Mesothelial cell of epicardium (in vitro differentiated cells): ENCODE measurements at regions not wholly inside any gene's neighbourhood (a gene's known extent, or its start where the extent isn't known, plus 50 kb on each side); places are given as distances from the start of the nearest gene placed in this dataset.
"Not testable (repeated sequence)": the region's sequence is repeated elsewhere in the genome, so short reads cannot be mapped to it uniquely, and the experiment has no call there.

ENCODE experiments used
- DNase-seq, 2 experiments: peaks; one replicate each; pipeline ENCODE4 v3.0.0; 2021; ENCODE audit warnings: low spot score in 2 of 2; ENCODE audit not compliant: unreplicated experiment in 2 of 2
- H3K27ac Mint-ChIP-seq: 2 replicates; pipeline ENCODE4 v1.8.0; 2021; ENCODE audit warnings: mixed read lengths
- H3K27me3 Mint-ChIP-seq: 2 replicates; pipeline ENCODE4 v1.8.0; 2021; ENCODE audit warnings: low read depth, mixed read lengths
- H3K36me3 Mint-ChIP-seq: 2 replicates; pipeline ENCODE4 v1.8.0; 2021; ENCODE audit warnings: mixed read lengths
- H3K4me1 Mint-ChIP-seq: 2 replicates; pipeline ENCODE4 v1.8.0; 2021; ENCODE audit warnings: mixed read lengths
- H3K4me3 Mint-ChIP-seq: 2 replicates; pipeline ENCODE4 v1.8.0; 2021; ENCODE audit warnings: mild to moderate bottlenecking, moderate library complexity, mixed read lengths
- H3K9me3 Mint-ChIP-seq: 2 replicates; pipeline ENCODE4 v1.8.0; 2021; ENCODE audit warnings: mixed read lengths
- CTCF ChIP-seq: fragments of 200-600 bp; sonication (generic); IDR thresholded peaks from one replicate; pipeline ENCODE4 v1.5.0; 2021; ENCODE audit warnings: antibody characterized with exemption; ENCODE audit not compliant: unreplicated experiment

GRCh38 chr6:74410630-74411029 is 714.6 kb downstream of the CD109 start:
- peaks cover 3% of the 10 kb centered on the region for H3K27me3 Mint-ChIP-seq
- no peak overlapping the region for H3K4me3 Mint-ChIP-seq
- H3K4me1 Mint-ChIP-seq = no peaks in the 10 kb centered on the region
- peaks cover 5% of the 10 kb centered on the region for H3K9me3 Mint-ChIP-seq
- no peak overlapping the region for H3K27ac Mint-ChIP-seq
- TF ChIP-seq CTCF = no peak
- DNase-seq = no peak
- no peaks in the 10 kb centered on the region for H3K36me3 Mint-ChIP-seq

- Mint-ChIP-seq H3K9me3 (peaks cover 7% of the 10 kb centered on the region), H3K36me3 (no peaks in the 10 kb centered on the region), H3K27me3 (peaks cover 3% of the 10 kb centered on the region), H3K27ac (no peak overlapping the region), H3K4me3 (no peak overlapping the region), H3K4me1 (no peaks in the 10 kb centered on the region)
- TF ChIP-seq CTCF = no peak
- DNase-seq = no peak
Measured at GRCh38 chr6:74409447-74409846, 713.4 kb downstream of the CD109 start.

- H3K9me3 Mint-ChIP-seq = peaks cover 7% of the 10 kb centered on the region
- no peak overlapping the region for H3K4me3 Mint-ChIP-seq
- no peak for DNase-seq
- TF ChIP-seq CTCF = no peak
- H3K4me1 Mint-ChIP-seq = no peaks in the 10 kb centered on the region
- H3K36me3 Mint-ChIP-seq = no peaks in the 10 kb centered on the region
- peaks cover 2% of the 10 kb centered on the region for H3K27me3 Mint-ChIP-seq
- no peak overlapping the region for H3K27ac Mint-ChIP-seq
Measured at GRCh38 chr6:74408844-74409243, 712.8 kb downstream of the CD109 start.

GRCh38 chr6:74404366-74404765 is 708.4 kb downstream of the CD109 start:
- H3K27ac Mint-ChIP-seq = no peak overlapping the region
- H3K36me3 Mint-ChIP-seq = no peaks in the 10 kb centered on the region
- no peak for DNase-seq
- H3K27me3 Mint-ChIP-seq = no peaks in the 10 kb centered on the region
- H3K4me1 Mint-ChIP-seq = no peaks in the 10 kb centered on the region
- H3K9me3 Mint-ChIP-seq = peaks cover 7% of the 10 kb centered on the region
- no peak for TF ChIP-seq CTCF
- H3K4me3 Mint-ChIP-seq = no peak overlapping the region

GRCh38 chr6:74402781-74403180 is 706.8 kb downstream of the CD109 start:
- Mint-ChIP-seq H3K9me3 (peaks cover 7% of the 10 kb centered on the region), H3K4me3 (no peak overlapping the region), H3K27ac (no peak overlapping the region), H3K27me3 (no peaks in the 10 kb centered on the region), H3K36me3 (no peaks in the 10 kb centered on the region), H3K4me1 (no peaks in the 10 kb centered on the region)
- no peak for DNase-seq
- TF ChIP-seq CTCF = no peak

DNA sequence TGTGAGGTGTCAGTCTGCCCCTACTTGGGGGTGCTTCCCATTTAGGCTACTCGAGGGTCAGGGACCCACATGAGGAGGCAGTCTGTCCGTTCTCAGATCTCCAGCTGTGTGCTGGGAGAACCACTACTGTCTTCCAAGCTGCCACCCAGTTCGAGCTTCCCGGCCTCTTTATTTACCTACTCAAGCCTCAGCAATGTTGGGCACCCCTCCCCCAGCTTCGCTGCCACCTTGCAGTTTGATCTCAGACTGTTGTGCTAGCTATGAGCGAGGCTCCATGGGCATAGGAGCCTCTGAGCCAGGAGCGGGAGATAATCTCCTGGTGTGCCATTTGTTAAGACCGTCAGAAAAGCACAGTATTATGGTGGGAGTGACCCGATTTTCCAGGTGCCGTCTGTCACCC is 682.4 kb downstream of the CD109 start:
- H3K4me3 Mint-ChIP-seq, H3K36me3 Mint-ChIP-seq, H3K27ac Mint-ChIP-seq, DNase-seq, H3K4me1 Mint-ChIP-seq, H3K27me3 Mint-ChIP-seq: not testable (repeated sequence)
- H3K9me3 Mint-ChIP-seq = peaks cover 35% of the 10 kb centered on the region
